ENCODE measurements at regions not wholly inside any gene's neighbourhood (a gene's known extent, or its start where the extent isn't known, plus 50 kb on each side); places are given as distances from the start of the nearest gene placed in this dataset.

GRCh38 chr5:135183464-135183863 is 149.4 kb upstream of the PITX1 start (continued):
- no peak for TF ChIP-seq FOXA1 (IDR thresholded peaks at IDR 0.05)
- TF ChIP-seq FOXA1 (CRISPR knock-in tag; IDR thresholded peaks at IDR 0.05) = no peak
- TF ChIP-seq ZC3H4 (CRISPR knock-in tag; IDR thresholded peaks at IDR 0.05; ENCODE audit: borderline replicate concordance) = no peak
- TF ChIP-seq SMAD1 (CRISPR knock-in tag; IDR thresholded peaks at IDR 0.05; ENCODE audit: borderline replicate concordance, low read depth) = no peak
- no peak for TF ChIP-seq ZNF17 (CRISPR knock-in tag; IDR thresholded peaks at IDR 0.05)
- TF ChIP-seq ARNTL (CRISPR knock-in tag; IDR thresholded peaks at IDR 0.05) = no peak
- no peak for TF ChIP-seq ZNF530 (CRISPR knock-in tag; IDR thresholded peaks at IDR 0.05; ENCODE audit: low read depth)
- no peak for TF ChIP-seq ZNF839 (CRISPR knock-in tag; IDR thresholded peaks at IDR 0.05; ENCODE audit: borderline replicate concordance)
- no peak for TF ChIP-seq ZNF775 (CRISPR knock-in tag; IDR thresholded peaks at IDR 0.05; ENCODE audit: borderline replicate concordance)
- TF ChIP-seq ELF4 (CRISPR knock-in tag; IDR thresholded peaks at IDR 0.05; ENCODE audit: borderline replicate concordance) = no peak
- TF ChIP-seq ZMYM3 (CRISPR knock-in tag; IDR thresholded peaks at IDR 0.05) = no peak
- TF ChIP-seq HOXA5 (CRISPR knock-in tag; IDR thresholded peaks at IDR 0.05) = no peak

GRCh38 chr5:135182675-135183074 is 148.6 kb upstream of the PITX1 start:
- Histone ChIP-seq H4K20me1 (ENCODE audit: insufficient read depth, low read length) (no peaks in the 10 kb centered on the region), H3K9me3 (ENCODE audit: low read length) (no peaks in the 10 kb centered on the region), H2AFZ (ENCODE audit: low read length) (no peak overlapping the region), H3K79me2 (ENCODE audit: insufficient read depth, low read length) (no peaks in the 10 kb centered on the region), H3K4me1 (ENCODE audit: insufficient read depth, low read length) (peaks cover 25% of the 10 kb centered on the region), H3K27me3 (ENCODE audit: control insufficient read depth in 1 of 2, insufficient read depth in 2 of 2, low read length in 2 of 2) (no peaks in the 10 kb centered on the region), H3K9ac (ENCODE audit: insufficient read depth, low read depth, low read length) (no peak overlapping the region), H3K36me3 (replicated peaks in 1 of 2; ENCODE audit: control insufficient read depth in 1 of 2, insufficient read depth in 2 of 2, low read length in 2 of 2) (no peaks in the 10 kb centered on the region), H3K4me3 (replicated peaks in 1 of 3; ENCODE audit: insufficient read depth in 1 of 3, low read depth in 2 of 3, low read length in 3 of 3) (no peak overlapping the region), H3K4me2 (ENCODE audit: low read depth, low read length) (no peak overlapping the region), H3K27ac (ENCODE audit: extremely low read length, insufficient read depth, low read length) (no peak overlapping the region)
- 96% methylated on average over 3 of the region's 5 CpGs for WGBS (ENCODE audit: low lambda C conversion rate)
- no peak for TF ChIP-seq RFXAP (CRISPR knock-in tag; IDR thresholded peaks at IDR 0.05; ENCODE audit: borderline replicate concordance)
- no peak for TF ChIP-seq ZNF597 (CRISPR knock-in tag; IDR thresholded peaks at IDR 0.05)
- TF ChIP-seq TBL1XR1 (IDR thresholded peaks at IDR 0.05; ENCODE audit: borderline replicate concordance, low read length, partially characterized antibody) = no peak
- TF ChIP-seq ZNF468 (CRISPR knock-in tag; IDR thresholded peaks at IDR 0.05) = no peak
- no peak for TF ChIP-seq GATAD2A (CRISPR knock-in tag; IDR thresholded peaks at IDR 0.05)
- no peak for TF ChIP-seq HOXA5 (CRISPR knock-in tag; IDR thresholded peaks at IDR 0.05)
- no peak for TF ChIP-seq HNF1A (IDR thresholded peaks at IDR 0.05; ENCODE audit: low read depth)
- TF ChIP-seq HNF1A (CRISPR knock-in tag; IDR thresholded peaks at IDR 0.05; ENCODE audit: borderline replicate concordance) = no peak
- in situ Hi-C loops (cut with HindIII; ENCODE audit: extremely low pct_ligation_motif_present, low pct_unique_long_range_greater_than_20kb) = loop anchor here (10.0 kb wide), 1 partner anchor 148 kb away; the partner anchor contains the start of gene PITX1
- no peak for FAIRE-seq
- DNase-seq (ENCODE audit: low spot score) = no peak
- ATAC-seq = no peak
- ChIA-PET POLR2A (no interaction called here), CTCF (ENCODE audit: low intra/inter-chr PET ratio, low total read pairs) (no interaction called here)
- BruUV-seq (replicated peaks) = no TSS peak
- intact Hi-C loops (cut with micrococcal nuclease; ENCODE audit: unreplicated experiment) = no loop called here

Measured in HepG2 (cell line).